GM11168 (cell line): ENCODE measurements at regions not wholly inside any gene's neighbourhood (a gene's known extent, or its start where the extent isn't known, plus 50 kb on each side); places are given as distances from the start of the nearest gene placed in this dataset.

ENCODE experiments used
- in situ Hi-C: fragments of 300-500 bp; cut with MboI; formaldehyde crosslinking; loops from one replicate; pipeline ENCODE4 v1.12.0; 2022; ENCODE audit warnings: low sequenced_read_pairs; ENCODE audit not compliant: unreplicated experiment

- in situ Hi-C loops, result loop anchor here (25.0 kb wide), 1 partner anchor 594 kb away; no protein-coding TSS in a partner anchor
Measured at GRCh38 chr1:199693724-199694123, 333.8 kb upstream of the NR5A2 start.

GRCh38 chr1:199696225-199696624, 331.3 kb upstream of the NR5A2 start:
- in situ Hi-C loops, result loop anchor here (25.0 kb wide), 1 partner anchor 591 kb away; no protein-coding TSS in a partner anchor

DNA sequence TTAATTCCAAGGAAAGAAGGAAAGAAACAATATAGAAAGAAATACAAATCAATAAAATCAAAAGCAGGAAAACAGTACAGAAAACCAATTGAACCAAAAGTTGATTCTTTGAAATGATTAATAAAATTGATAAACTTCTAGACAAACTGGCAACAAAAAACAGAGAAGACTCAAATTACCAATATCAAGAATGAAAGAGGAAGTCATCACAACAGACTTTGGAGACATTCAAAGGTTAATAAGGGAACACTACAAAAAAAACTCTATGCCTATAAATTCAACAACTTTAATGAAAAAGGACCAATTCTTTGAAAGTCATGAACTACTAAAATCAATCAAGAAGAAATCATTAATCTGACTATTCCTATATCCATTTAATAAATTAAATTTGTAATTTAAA, 329.3 kb upstream of the NR5A2 start:
- in situ Hi-C loops, result loop anchor here (25.0 kb wide), 1 partner anchor 589 kb away; no protein-coding TSS in a partner anchor

- in situ Hi-C loops, result no loop called here
Measured at GRCh38 chr1:199700551-199700950, 327.0 kb upstream of the NR5A2 start.

GRCh38 chr1:199701726-199702125, 325.8 kb upstream of the NR5A2 start:
- in situ Hi-C loops, result no loop called here

- in situ Hi-C loops, result no loop called here
Measured at GRCh38 chr1:199704231-199704630, 323.3 kb upstream of the NR5A2 start.

- in situ Hi-C loops, result no loop called here
Measured at GRCh38 chr1:199705825-199706224, 321.7 kb upstream of the NR5A2 start.

- in situ Hi-C loops, result no loop called here
Measured at GRCh38 chr1:199706826-199707606, 320.5 kb upstream of the NR5A2 start.

- in situ Hi-C loops, result no loop called here
Measured at GRCh38 chr1:199710974-199711373, 316.5 kb upstream of the NR5A2 start.

DNA sequence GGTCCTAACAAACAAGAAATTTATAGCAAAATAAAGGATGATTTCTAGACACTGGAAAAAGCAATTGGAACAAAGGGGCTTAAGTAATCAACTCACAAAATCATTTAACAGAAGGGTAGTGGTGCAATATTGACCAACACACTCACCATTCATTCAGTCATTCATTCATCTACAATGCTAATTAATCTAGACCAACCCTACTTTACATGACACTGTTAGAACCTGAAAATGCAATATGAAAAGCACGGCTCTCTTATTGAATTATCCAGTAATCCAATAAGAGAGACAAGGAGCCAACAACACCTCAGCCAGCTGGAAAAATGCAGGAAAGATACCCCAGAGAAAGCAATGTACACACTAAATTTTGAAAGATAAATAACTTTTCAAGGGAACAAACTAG, 310.8 kb upstream of the NR5A2 start:
- in situ Hi-C loops, result no loop called here

- in situ Hi-C loops, result no loop called here
Measured at GRCh38 chr1:199719156-199719842, 308.2 kb upstream of the NR5A2 start.

DNA sequence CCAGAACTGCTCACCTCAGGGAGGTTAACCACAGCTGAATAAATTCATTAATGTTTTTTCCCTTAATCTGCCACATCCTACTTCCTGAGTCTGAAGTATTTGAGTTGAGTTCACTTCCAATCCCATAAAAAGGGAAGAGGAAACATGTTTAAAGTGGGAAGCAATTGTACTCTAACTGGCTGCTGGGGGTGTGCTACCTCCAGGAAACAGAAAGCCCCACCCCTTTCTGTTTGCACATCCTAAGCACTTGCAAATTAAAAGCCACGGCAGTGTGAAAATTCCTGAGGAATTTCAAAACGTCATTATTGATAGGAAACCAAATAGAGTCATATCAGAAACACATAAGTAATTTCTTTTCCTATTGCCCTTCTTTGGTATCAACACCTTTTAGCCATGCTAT, 307.0 kb upstream of the NR5A2 start:
- in situ Hi-C loops, result no loop called here

DNA sequence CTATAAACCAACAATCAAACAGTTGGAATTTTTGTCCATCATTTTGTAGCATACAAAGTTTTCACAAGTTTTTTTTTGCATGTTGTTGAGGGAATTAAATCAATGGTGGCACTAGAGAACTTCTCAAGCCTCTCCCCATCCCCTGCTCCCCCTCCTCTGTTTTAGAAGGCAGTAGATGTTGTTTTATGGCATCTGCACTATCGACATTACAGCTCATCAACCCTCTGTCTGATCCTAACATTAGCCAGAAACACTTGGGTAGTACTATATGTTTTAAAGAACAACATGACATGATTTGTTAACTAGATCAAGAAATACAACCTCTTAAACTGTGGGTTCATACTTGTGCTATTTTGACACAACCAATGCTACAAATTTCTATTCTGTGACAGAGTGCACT, 306.5 kb upstream of the NR5A2 start:
- in situ Hi-C loops, result no loop called here

DNA sequence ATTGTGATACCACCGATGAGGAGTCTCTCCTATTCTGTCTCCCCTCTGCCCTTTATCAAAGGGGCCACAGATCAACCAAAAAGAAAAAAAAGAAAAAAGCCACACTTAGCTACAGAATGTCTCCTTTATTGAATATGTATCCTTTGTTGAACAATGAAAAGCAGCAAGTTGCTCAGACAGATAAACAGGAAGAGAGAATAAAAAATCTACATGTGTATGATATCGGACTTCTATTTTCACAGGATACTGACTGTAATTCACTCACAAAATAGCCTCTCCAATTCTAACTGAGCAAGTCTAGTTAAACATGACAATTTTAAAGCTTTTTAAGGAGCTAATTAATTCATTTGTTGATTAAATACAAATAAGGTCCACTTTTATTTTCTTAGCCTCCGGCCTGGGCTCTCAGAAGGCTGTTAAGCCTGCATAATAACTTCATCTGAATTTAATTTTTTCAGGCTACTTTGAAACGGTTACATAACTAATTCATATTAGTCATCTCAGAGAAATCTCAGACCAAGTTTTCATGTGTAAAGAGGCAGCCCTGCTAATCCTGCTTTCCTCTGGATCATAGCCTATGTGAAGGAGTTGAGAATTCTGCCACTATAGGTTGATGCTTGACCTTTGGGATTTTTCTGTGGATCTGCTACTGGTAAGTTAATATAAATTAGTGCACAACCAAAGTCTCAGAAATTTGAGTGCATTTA, 304.1 kb upstream of the NR5A2 start:
- in situ Hi-C loops, result no loop called here

- in situ Hi-C loops, result no loop called here
Measured at GRCh38 chr1:199724049-199724448, 303.5 kb upstream of the NR5A2 start.

- in situ Hi-C loops, result no loop called here
Measured at GRCh38 chr1:199725002-199725565, 302.4 kb upstream of the NR5A2 start.

DNA sequence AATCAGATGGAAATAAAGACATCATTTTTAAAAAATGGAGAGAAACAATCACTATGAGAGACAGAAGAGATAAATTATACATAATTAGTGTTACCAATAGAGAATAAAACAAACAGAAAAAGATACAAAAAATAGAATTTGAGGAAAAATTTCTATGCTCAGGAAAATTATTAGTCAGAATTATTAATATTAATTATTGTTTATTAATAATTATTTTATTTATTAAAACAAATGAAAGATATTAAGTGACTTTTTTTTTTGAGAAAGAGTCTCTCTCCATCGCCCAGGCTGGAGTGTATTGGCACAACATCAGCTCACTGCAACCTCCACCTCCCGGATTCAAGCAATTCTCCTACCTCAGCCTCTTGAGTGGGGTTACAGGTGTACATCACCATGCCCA, 299.8 kb upstream of the NR5A2 start:
- in situ Hi-C loops, result no loop called here

DNA sequence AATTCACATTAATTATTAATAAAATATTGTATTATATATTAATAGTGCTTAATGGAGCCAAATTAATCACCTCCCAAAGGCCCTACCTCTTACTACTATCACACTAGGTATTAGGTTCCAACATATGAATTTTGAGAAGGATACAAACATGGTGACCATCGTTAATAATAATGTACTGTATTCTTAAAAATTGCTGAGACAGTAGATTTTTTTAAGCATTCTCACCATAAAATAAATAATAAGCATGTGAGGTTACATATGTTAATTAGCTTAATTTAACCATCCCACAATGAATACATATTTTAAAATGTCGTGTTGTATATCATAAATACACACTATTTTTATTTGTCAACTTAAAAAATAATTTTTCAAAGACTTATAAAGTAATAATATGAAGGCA, 299.2 kb upstream of the NR5A2 start:
- in situ Hi-C loops, result no loop called here

GRCh38 chr1:199733125-199733524, 294.4 kb upstream of the NR5A2 start:
- in situ Hi-C loops, result no loop called here

DNA sequence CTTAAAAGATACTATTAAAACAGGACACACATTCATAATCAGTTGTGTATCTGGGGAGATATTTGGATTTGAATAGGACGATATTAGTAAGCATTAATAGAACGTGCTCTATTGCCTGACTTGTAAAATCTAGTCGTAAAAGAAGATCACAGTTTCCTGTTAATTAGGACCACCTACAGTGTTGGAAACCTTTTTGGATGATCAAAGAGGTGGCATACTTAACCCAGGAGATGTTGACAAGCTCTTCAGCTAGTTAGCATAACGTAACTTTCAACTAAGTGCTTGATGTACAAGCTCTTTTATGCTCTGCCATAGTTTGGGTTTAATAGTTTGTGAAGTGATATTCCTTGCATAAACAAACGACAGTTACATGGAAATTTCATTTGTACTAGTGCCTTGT, 293.3 kb upstream of the NR5A2 start:
- in situ Hi-C loops, result no loop called here

DNA sequence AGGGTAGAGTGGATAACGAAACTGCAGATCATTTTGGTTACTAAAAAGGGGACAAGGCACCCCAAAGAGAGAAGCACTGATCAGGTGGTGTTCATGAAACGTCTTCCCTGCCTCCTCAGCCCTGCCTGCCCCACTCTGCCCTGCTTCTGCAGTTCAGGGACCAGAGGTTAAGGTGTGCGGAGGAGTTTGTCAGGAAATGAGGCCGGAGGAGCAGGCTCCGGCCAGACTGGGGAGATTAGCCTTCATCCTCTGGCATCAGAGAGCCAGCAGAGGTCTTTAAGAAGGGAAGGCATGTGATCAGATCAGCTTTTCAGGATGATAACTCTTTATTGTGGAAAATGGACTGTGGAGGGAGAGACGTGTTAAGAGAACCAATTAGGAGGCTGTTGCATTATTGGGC, 291.9 kb upstream of the NR5A2 start:
- in situ Hi-C loops, result no loop called here
